KMS-11 (cell line): ENCODE measurements at regions not wholly inside any gene's neighbourhood (a gene's known extent, or its start where the extent isn't known, plus 50 kb on each side); places are given as distances from the start of the nearest gene placed in this dataset.

Experiments used
- H2AFZ ChIP-seq: fragments of 200-600 bp; sonication (generic); 2 replicates; pipeline ENCODE4 v1.6.1; 2016; ENCODE audit warnings: antibody characterized with exemption, mixed run types, low read depth
- H3K27ac ChIP-seq: fragments of 200-600 bp; sonication (generic); 2 replicates; pipeline ENCODE4 v1.6.1; 2016; ENCODE audit warnings: mild to moderate bottlenecking, mixed run types
- H3K27me3 ChIP-seq: fragments of 200-600 bp; sonication (generic); 2 replicates; pipeline ENCODE4 v1.6.1; 2017; ENCODE audit warnings: mild to moderate bottlenecking, low read depth, mixed run types, moderate library complexity; ENCODE audit not compliant: insufficient read depth
- H3K36me3 ChIP-seq: fragments of 200-600 bp; sonication (generic); 2 replicates; pipeline ENCODE4 v1.6.1; 2017; ENCODE audit warnings: mild to moderate bottlenecking, mixed run types; ENCODE audit not compliant: insufficient read depth
- H3K4me1 ChIP-seq: fragments of 200-600 bp; sonication (generic); 2 replicates; pipeline ENCODE4 v1.6.1; 2016; ENCODE audit warnings: mild to moderate bottlenecking, low read depth, mixed run types; ENCODE audit not compliant: poor library complexity, severe bottlenecking
- H3K4me2 ChIP-seq: fragments of 200-600 bp; sonication (generic); 2 replicates; pipeline ENCODE4 v1.7.0; 2016; ENCODE audit warnings: mild to moderate bottlenecking, mixed run types
- H3K4me3 ChIP-seq: fragments of 200-600 bp; sonication (generic); IDR thresholded peaks from 2 replicates; pipeline ENCODE4 v1.6.1; 2017; ENCODE audit warnings: low read depth, low read length, mixed read lengths; ENCODE audit not compliant: insufficient read depth
- H3K79me2 ChIP-seq: fragments of 200-600 bp; sonication (generic); 2 replicates; pipeline ENCODE4 v1.6.1; 2016; ENCODE audit warnings: low read depth, mixed run types; ENCODE audit not compliant: insufficient read depth
- H3K9ac ChIP-seq: fragments of 200-600 bp; sonication (generic); 2 replicates; pipeline ENCODE4 v1.6.1; 2016; ENCODE audit warnings: mild to moderate bottlenecking, mixed run types
- H4K20me1 ChIP-seq: fragments of 200-600 bp; sonication (generic); 2 replicates; pipeline ENCODE4 v1.6.1; 2016; ENCODE audit warnings: mild to moderate bottlenecking, mixed run types; ENCODE audit not compliant: insufficient read depth
- CTCF ChIP-seq: fragments of 200-600 bp; sonication (generic); conservative IDR thresholded peaks from 2 replicates; pipeline ENCODE4 v1.6.1; 2017; ENCODE audit warnings: low read depth, mild to moderate bottlenecking, antibody characterized with exemption, low read length, moderate library complexity, mixed read lengths

GRCh38 chr6:90660931-90661330, 74.1 kb upstream of the MAP3K7 start:
- Histone ChIP-seq H3K4me1 (peaks cover 55% of the 10 kb centered on the region), H3K27ac (no peak overlapping the region), H3K4me2 (no peak overlapping the region), H3K36me3 (no peaks in the 10 kb centered on the region), H3K4me3 (no peak overlapping the region), H2AFZ (no peak overlapping the region), H3K79me2 (no peaks in the 10 kb centered on the region), H3K27me3 (no peaks in the 10 kb centered on the region), H4K20me1 (no peaks in the 10 kb centered on the region), H3K9ac (no peak overlapping the region)
- TF ChIP-seq CTCF = no peak

- peaks cover 44% of the 10 kb centered on the region for H3K4me1 ChIP-seq
These were observed 71.6 kb upstream of the MAP3K7 start for GRCh38 chr6:90658497-90658896.

GRCh38 chr6:90656325-90656724, 69.5 kb upstream of the MAP3K7 start:
- H3K9ac ChIP-seq = no peak overlapping the region
- H3K4me1 ChIP-seq = peaks cover 25% of the 10 kb centered on the region
- H3K27ac ChIP-seq = no peak overlapping the region
- H2AFZ ChIP-seq = no peak overlapping the region
- no peak for TF ChIP-seq CTCF
- no peaks in the 10 kb centered on the region for H3K79me2 ChIP-seq
- H3K4me2 ChIP-seq = no peak overlapping the region
- H3K27me3 ChIP-seq = no peaks in the 10 kb centered on the region
- H3K36me3 ChIP-seq = no peaks in the 10 kb centered on the region
- H4K20me1 ChIP-seq = no peaks in the 10 kb centered on the region
- H3K4me3 ChIP-seq = no peak overlapping the region

More at GRCh38 chr6:90658497-90658896, 71.6 kb upstream of the MAP3K7 start:
- H3K4me3 ChIP-seq = no peak overlapping the region
- no peak overlapping the region for H3K4me2 ChIP-seq
- H3K27ac ChIP-seq = no peak overlapping the region
- TF ChIP-seq CTCF = no peak
- H4K20me1 ChIP-seq = no peaks in the 10 kb centered on the region
- no peaks in the 10 kb centered on the region for H3K27me3 ChIP-seq
- no peak overlapping the region for H2AFZ ChIP-seq
- no peaks in the 10 kb centered on the region for H3K36me3 ChIP-seq
- no peaks in the 10 kb centered on the region for H3K79me2 ChIP-seq
- H3K9ac ChIP-seq = no peak overlapping the region

- H3K27me3 ChIP-seq = no peaks in the 10 kb centered on the region
- H3K4me2 ChIP-seq = no peak overlapping the region
- H4K20me1 ChIP-seq = no peaks in the 10 kb centered on the region
- H3K4me3 ChIP-seq = no peak overlapping the region
- H3K27ac ChIP-seq = no peak overlapping the region
- no peaks in the 10 kb centered on the region for H3K36me3 ChIP-seq
- H2AFZ ChIP-seq = no peak overlapping the region
- H3K4me1 ChIP-seq = peaks cover 16% of the 10 kb centered on the region
- no peak overlapping the region for H3K9ac ChIP-seq
- H3K79me2 ChIP-seq = no peaks in the 10 kb centered on the region
- TF ChIP-seq CTCF = no peak
These were observed 67.9 kb upstream of the MAP3K7 start for GRCh38 chr6:90654806-90655205.

GRCh38 chr6:90654166-90654565, 67.3 kb upstream of the MAP3K7 start:
- Histone ChIP-seq H3K27ac (no peak overlapping the region), H3K9ac (no peak overlapping the region), H3K27me3 (no peaks in the 10 kb centered on the region), H3K4me1 (peaks cover 16% of the 10 kb centered on the region), H3K79me2 (no peaks in the 10 kb centered on the region), H3K4me2 (no peak overlapping the region), H2AFZ (no peak overlapping the region), H3K4me3 (no peak overlapping the region), H4K20me1 (no peaks in the 10 kb centered on the region), H3K36me3 (no peaks in the 10 kb centered on the region)
- no peak for TF ChIP-seq CTCF
